Astrocyte (in vitro differentiated cells and primary cell): ENCODE measurements at regions not wholly inside any gene's neighbourhood (a gene's known extent, or its start where the extent isn't known, plus 50 kb on each side); places are given as distances from the start of the nearest gene placed in this dataset.

ENCODE experiments used
- EZH2 ChIP-seq: IDR thresholded peaks from 2 replicates; pipeline ENCODE4 v1.6.1; 2012; ENCODE audit warnings: mild to moderate bottlenecking, low read length, inconsistent platforms; ENCODE audit not compliant: insufficient read depth
- TF ChIP-seq, protein P1 (sequence below): IDR thresholded peaks from 2 replicates; pipeline ENCODE4 v1.5.1; 2011; ENCODE audit warnings: low read depth, mild to moderate bottlenecking, inconsistent platforms, low read length, moderate library complexity; ENCODE audit not compliant: insufficient read depth

GRCh38 chr16:6377956-6378355 lies 954.7 kb upstream of the RBFOX1 start:
- TF ChIP-seq, protein P1, sequence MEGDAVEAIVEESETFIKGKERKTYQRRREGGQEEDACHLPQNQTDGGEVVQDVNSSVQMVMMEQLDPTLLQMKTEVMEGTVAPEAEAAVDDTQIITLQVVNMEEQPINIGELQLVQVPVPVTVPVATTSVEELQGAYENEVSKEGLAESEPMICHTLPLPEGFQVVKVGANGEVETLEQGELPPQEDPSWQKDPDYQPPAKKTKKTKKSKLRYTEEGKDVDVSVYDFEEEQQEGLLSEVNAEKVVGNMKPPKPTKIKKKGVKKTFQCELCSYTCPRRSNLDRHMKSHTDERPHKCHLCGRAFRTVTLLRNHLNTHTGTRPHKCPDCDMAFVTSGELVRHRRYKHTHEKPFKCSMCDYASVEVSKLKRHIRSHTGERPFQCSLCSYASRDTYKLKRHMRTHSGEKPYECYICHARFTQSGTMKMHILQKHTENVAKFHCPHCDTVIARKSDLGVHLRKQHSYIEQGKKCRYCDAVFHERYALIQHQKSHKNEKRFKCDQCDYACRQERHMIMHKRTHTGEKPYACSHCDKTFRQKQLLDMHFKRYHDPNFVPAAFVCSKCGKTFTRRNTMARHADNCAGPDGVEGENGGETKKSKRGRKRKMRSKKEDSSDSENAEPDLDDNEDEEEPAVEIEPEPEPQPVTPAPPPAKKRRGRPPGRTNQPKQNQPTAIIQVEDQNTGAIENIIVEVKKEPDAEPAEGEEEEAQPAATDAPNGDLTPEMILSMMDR: no peak
- no peak for TF ChIP-seq EZH2
